ENCODE measurements at regions not wholly inside any gene's neighbourhood (a gene's known extent, or its start where the extent isn't known, plus 50 kb on each side); places are given as distances from the start of the nearest gene placed in this dataset.

DNA sequence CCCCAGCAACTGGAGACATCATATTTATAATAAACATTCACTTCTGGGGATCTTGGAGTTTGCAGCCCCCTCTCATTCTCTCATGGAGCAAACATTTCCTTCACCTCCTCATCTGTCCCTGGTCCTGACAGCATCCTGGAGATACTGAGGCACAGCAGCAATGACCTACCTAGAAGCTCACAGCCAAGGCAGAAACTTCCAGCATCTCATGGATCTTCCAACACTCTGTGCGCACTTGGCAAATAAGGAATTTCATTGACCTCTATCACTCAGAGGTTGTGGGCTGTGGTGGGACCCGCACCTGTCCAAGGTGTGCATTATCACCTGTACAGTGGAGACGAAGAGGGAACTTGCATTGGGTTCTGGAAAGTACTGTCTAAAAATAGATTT, 109.8 kb downstream of the GGTLC2 start:
- TF ChIP-seq, protein P1, sequence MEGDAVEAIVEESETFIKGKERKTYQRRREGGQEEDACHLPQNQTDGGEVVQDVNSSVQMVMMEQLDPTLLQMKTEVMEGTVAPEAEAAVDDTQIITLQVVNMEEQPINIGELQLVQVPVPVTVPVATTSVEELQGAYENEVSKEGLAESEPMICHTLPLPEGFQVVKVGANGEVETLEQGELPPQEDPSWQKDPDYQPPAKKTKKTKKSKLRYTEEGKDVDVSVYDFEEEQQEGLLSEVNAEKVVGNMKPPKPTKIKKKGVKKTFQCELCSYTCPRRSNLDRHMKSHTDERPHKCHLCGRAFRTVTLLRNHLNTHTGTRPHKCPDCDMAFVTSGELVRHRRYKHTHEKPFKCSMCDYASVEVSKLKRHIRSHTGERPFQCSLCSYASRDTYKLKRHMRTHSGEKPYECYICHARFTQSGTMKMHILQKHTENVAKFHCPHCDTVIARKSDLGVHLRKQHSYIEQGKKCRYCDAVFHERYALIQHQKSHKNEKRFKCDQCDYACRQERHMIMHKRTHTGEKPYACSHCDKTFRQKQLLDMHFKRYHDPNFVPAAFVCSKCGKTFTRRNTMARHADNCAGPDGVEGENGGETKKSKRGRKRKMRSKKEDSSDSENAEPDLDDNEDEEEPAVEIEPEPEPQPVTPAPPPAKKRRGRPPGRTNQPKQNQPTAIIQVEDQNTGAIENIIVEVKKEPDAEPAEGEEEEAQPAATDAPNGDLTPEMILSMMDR (IDR thresholded peaks at IDR 0.05), result no peak
- TF ChIP-seq EZH2 (IDR thresholded peaks at IDR 0.05), result no peak

Data from neural progenitor cell (in vitro differentiated cells).